Eye (tissue), 1 donor: ENCODE measurements at regions not wholly inside any gene's neighbourhood (a gene's known extent, or its start where the extent isn't known, plus 50 kb on each side); places are given as distances from the start of the nearest gene placed in this dataset.
"Not testable (repeated sequence)": the region's sequence is repeated elsewhere in the genome, so short reads cannot be mapped to it uniquely, and the experiment has no call there.

Source experiments
- DNase-seq: peaks from one replicate; pipeline ENCODE4 v3.0.0-alpha.2; 2015

DNA sequence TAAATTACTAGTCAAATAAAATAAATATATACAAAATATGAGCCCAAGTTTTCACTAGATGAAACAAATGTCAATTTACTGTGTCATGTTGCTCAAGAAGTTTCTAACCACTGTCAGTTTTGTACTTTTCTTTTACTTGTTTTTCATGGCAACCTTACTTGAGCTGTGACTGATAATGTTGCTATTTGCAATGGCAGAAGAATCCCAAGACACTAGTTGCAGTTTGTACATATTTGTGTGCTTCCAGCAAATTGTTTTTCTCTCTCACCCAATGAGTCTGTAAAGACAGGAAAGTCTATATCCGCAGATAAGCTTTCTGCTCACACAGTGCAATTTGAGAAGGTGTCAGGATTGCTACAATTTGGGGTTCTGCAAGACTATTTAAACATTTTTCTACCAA is 338.6 kb upstream of the PCSK5 start:
- DNase-seq, result no peak

DNA sequence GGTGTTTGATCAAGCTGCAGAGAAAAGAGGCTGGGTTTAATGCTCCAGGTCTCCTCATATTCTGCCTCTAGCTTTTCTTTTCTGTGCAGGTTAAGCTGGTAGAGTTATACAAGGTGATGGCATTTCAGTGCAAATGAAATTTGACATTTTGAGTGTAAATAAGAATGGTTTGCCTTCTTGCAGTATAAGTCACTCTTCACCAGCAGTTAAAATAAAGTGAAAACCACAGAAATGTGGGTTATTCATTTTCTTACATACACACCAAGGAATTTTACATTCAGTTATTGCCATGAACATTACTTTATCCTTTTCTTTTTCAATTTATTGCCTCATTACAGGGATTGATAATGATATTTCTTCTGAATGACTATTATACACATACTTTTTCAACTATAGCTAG is 337.5 kb upstream of the PCSK5 start:
- DNase-seq, result no peak

DNA sequence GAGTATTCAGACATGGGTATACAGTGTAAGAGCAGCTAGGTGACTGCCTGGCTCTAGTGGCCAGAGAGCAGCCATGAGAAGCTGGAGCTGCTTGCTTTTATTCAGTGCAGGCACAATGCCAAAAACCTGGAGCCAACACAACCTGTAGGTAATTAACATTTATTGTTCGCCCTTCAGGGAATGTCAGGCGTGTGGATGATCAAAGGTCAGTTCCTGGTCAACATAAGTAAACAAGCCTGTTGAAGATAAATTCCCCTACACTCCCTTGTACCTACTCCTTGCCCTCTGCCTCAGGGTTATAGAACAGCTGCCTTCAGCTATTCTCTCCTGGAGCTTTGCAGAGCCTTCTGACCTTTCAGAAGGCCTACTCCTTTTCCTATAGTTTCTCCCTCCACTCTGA is 323.7 kb upstream of the PCSK5 start:
- not testable (repeated sequence) for DNase-seq

DNA sequence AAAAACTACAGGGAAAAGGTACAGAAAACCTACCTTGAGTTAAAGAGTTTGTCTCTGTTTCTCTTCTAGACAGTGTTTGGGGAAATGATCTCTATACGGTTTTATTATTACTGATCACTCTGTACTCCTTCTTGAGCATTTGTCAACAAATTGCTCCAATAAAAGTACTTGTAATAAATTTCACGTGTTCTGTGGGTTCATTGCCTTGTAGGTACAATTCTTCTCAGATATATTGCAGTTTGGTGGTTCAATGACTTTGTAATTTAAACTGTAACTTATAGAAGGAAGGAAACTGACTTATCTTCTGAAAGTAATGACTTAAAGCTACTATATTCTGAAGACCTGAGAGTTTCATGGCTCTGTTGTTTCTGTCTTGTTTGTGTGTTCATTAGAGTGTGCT is 319.9 kb upstream of the PCSK5 start:
- DNase-seq, result no peak

DNA sequence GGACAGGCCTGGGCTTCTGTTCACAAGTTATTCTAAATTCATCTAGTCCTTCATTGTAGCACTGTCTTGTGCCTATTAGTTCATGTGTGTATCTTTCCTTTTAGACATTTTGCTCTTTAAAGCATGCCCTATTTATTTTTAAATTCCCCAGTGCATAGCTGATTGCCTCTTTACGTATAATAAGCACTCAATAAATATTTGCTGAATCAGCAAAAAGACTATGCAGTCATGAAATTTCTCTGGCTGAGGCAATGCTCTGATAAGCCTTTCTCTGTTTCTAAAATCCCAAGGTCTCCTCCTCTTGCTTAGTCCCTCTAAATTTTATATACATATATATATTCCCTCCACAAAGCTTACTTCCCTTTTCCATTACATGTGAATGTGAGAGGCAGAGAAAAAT is 315.9 kb upstream of the PCSK5 start:
- DNase-seq, result no peak

DNA sequence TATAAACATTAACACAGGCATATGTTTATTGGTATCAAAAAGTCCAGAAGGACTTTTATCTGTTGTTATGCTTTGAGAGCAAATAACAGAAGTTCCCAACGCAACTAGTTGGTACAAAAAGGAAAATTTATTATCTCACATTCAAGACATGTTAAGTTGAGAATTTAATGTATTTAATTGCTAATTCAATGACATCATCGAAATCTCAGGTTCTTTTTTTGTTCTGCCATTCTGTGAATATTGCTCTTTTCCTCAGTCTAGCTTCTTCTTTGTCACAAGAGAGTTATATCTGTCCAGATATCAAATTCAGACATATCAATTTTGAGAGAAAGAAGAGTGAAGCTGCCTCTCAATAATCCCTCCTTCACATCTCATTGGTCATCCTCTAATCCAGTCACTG is 307.6 kb upstream of the PCSK5 start:
- DNase-seq, result no peak

DNA sequence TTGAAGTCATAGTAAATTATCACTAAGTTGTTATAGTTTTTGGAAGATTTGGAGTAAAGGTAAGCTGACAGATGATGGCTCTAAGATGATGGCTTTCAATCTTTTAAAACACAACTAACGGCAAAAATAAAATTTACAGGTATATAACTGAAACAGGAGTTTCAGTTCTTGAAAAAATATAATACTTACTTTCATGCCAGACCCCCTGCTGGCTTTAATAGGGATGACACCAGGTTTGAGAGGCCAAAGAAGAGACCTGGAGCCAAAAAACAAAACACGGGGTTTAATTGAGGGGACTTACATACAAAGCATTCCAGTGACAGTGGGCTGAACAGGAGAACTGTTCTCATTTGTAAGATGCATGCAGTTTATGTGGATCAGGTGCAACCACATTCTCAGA is 301.7 kb upstream of the PCSK5 start:
- no peak for DNase-seq

DNA sequence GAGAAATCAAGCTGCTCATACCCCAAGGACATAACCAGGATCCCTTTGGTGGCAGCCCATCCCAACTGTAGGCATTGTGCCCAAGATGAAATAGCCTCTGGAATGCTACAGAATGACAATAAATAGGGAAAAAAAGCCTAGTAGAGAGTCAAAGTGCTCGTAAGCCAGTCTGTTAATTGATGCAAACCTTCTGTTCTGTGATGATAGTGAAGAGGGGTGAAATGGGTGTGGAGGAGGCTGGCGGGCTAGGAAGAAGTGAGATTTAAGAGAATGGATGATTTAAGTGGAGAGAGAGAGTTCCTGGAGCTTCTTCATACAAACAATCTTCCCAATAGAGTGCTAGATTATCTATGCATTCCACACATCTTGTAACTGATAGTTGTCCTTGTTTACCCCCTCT is 301.0 kb upstream of the PCSK5 start:
- no peak for DNase-seq

DNA sequence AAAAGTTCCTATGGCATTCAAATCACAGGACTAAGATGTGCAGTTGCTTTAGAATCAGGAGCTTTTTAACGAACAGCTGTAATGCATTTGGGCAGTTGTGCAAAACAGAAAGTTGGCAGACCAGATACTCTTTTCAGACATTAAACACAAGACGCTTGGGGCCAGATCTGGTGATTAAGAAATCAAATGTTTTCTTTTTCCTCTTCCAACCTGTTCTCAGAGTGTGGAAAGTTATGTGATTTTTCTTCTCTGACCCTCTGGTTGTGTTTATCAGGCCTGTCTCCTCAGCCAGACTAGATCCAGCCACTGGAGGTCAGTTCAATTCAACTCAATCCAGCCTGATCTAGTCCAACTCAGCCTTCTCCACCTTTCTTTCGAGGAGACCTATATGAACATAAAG is 298.5 kb upstream of the PCSK5 start:
- no peak for DNase-seq

DNA sequence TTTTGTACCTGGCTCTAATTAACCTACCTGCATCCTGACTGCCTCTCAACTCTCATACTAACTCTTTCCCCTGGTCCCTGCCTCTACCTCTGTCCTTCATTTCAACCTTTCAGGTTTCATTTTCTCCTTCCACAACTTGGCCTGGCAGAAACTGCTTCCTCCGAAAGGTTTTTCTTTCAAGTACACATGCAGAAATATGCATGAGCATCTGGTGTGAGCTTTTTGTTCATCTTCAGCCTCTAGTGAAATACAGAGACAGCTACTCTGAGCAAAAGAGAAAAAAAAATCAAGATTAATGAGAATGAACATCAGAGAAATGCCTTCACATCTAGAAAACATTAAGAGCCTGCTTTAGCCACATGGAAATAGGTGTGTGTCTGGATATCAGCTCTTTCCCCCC is 297.9 kb upstream of the PCSK5 start:
- no peak for DNase-seq

DNA sequence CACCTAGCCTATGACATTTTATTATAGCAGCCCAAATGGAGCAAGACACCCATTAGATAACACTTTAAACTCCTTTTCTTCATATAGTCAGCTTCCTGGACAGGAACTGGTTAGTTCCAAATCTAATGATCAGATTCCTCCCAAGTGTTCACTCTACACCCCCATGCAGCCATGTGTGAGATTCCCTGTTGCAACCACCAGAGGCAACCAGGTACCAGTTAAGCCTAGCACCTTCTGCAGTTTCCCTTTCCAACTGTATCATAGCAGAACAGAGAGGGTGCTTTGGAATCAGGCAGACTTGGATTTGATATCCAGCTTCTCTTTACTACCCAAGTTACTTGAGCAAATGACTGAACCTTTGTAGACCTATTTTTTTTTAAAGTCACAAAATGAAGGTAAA is 296.6 kb upstream of the PCSK5 start:
- no peak for DNase-seq

DNA sequence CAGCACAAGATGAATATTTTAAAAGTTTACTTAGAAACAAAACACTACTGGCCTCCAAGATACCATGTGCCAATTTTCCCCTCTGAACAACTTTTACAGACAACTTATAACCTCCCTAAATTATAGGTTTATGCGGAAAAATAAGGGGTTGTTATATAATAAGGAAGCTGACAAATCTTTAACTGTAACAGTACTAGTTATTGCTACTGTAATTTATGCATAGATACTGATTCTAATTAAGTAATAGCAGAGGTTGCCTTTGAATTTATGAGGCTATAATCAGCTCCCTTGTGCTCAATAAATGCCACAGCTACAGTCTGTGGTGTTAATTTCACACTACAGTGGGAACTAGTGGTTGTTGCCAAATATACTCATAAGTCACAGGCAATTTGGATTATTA is 291.3 kb upstream of the PCSK5 start:
- DNase-seq, result no peak

DNA sequence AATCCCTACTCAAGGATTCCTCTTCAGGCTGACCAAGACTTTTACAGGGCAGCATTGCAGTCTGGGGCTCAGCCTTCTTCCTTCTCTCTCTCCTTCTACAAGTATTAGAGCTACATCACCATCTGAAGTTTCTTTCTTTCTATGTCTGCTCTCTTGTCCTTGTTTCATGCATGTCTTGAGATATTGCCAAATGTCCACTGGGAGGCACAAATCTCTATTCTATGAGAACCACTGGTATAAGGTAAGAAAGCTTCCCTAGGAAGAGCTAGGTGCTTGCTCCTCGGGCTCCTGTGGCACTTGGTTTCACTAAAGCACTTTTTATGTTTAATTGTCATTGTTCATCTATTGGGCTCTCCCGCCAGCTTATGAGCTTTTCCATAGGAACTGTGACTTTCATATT is 289.2 kb upstream of the PCSK5 start:
- DNase-seq, result no peak

DNA sequence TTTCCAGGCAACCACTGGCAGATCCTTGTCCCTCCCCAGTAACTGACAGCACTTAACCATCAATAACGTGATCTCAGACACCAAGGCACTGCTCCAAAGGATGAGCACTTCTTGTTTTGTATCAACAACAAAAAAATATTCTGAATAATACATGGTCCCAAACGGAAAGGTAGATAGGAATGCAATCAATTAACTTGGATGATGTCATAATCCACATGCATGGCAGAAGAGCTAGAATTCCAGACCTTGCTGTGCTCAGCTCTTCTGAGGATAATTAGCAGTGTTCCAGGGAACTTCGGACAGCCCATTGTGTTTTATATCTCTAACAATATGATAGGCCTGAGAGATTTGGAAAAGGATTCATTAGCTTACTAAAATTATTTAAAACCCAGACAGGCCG is 288.4 kb upstream of the PCSK5 start:
- DNase-seq, result no peak

DNA sequence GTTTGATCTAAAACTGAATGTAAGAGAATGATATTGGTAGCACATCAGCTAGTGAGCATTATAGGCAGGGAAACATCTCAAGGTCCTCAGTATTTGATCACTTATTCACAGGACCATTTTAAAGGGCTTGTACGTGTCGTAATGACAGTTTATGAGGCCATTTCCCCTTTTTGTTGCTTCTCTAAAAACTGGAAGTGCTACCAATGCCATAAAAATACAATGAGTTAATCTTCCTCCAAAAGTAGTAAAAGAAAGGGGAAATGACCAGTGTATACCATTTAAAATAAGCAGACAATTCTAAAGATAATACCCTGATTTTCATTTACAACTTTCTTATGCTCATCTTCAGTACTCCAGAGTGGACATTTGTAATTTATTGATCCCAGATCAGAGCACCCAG is 285.8 kb upstream of the PCSK5 start:
- no peak for DNase-seq

DNA sequence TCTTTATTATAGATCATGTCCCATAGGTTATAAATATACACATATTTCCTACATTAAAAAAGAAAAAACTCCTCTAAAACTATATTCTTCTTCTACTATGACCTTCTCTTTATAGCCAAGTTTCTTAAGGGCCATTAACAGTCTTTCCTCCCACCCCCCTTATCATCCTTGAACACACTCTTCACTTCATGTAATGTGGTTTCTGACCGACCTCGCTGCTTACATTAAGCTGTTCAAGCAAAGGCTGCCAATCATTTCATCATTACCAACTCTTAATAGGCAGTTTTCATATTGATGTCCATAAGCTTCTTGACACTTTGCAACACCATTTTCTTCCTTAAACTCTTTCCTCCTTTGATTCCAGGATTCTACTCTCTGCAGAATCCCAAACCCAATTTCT is 283.0 kb upstream of the PCSK5 start:
- no peak for DNase-seq

DNA sequence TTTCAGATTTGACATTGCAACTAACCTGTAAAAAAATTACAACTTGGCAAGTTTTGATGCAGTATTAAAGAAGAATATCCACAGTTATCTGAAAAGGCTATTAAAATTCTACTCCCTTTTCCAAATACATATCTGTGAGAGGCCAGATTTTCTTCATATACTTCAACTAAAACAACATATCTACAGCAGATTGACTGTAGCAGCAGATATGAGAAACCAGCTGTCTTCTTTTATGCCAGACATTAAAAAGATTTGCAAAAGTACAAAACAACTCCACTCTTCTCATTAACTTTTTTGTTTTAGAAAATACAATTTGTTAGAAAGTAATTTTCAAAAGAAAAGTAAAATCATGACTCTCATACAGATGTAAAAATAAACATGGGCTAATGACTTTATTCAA is 281.1 kb upstream of the PCSK5 start:
- DNase-seq, result no peak

DNA sequence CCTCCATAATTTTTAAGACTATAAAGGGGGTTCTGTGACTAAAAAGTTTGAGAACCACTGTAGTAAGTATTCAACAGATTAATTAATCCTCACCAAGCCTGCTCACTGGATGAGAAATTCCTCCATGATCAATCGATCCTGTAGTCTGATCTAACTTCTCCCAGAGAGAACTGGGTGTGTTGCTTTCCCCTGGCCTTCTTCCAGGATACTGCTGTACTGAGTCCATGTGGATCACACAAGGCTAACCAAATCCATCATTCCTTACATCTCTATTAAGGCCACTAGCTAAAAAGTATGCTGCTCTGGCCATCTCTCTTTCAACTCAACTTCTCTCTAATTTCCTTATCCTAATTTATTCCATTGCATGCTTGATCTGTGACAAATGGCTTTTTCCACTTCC is 280.2 kb upstream of the PCSK5 start:
- no peak for DNase-seq

DNA sequence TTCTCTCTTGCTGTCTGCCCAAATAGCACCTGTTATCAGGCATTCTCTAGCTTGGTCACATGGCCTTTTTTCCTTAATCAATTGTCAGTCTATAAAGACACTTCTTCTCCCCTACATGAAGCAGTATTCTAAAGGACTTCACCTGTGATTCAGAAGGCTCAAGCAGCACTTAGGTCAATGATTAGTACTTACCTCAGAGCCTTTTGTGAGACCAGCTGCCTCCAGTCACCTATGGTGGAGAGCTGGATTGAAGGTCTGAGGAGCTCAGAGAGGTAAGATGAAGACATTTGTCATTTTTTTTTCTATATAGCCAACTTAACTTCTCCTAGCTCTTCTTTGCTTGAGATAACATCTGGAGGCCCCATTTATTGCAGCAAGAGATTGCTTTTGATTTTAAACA is 278.3 kb upstream of the PCSK5 start:
- no peak for DNase-seq

DNA sequence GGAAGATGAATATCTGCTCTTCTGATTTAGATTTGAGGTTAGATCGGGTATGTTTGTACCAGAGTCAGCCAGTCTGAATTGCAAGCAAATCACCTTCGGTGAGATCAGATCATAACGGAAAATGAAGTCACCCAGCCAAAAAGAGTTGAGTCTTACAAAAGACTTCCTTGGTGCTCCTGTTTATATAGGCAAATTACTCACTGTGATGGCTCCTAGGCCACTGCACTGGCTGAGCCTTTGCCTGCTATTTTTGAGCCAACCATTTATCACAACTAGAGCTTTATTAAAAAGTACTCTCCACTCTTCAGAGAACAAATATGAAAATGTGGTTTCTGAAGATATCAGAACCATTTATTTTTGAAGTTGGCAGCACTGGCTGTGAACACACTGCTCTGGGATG is 277.7 kb upstream of the PCSK5 start:
- DNase-seq, result no peak

DNA sequence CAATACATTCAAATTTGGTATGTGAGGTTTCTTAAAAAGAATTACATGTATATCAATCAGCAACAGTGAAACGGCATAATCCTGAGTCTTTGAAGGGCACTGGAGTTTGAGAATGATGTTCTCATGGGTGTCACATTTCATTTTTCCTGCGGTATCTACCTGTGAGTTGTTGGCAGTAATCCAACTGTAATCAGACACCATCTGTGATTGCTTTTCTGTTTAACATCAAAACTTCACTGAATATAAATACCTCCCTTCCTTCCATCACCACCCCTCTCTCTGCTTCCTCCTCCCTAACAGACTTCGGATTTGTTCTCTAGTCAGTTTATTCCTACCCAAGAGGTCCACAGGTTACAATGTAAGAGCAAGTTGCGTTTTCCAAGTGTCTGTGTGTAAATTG is 275.2 kb upstream of the PCSK5 start:
- peak; percentile 24 for DNase-seq

DNA sequence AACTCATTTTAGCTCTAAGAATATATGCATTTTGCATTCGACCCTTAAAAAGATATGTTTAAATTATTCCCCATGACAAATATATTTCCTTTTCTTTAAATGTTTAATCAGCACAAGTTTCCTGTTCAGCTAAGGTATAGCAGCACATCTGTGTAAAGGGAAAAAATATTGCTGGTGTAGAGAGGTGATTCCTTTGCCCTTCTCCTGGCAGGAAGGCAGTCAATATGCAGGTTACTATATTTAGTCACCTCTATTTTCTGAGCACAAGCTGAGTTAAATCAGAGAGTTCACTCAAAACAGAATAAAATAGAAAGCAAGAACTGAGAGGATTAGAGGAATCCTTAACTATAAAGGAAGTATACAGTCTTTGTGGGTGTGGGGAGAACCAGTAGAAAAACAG is 274.4 kb upstream of the PCSK5 start:
- DNase-seq, result no peak

DNA sequence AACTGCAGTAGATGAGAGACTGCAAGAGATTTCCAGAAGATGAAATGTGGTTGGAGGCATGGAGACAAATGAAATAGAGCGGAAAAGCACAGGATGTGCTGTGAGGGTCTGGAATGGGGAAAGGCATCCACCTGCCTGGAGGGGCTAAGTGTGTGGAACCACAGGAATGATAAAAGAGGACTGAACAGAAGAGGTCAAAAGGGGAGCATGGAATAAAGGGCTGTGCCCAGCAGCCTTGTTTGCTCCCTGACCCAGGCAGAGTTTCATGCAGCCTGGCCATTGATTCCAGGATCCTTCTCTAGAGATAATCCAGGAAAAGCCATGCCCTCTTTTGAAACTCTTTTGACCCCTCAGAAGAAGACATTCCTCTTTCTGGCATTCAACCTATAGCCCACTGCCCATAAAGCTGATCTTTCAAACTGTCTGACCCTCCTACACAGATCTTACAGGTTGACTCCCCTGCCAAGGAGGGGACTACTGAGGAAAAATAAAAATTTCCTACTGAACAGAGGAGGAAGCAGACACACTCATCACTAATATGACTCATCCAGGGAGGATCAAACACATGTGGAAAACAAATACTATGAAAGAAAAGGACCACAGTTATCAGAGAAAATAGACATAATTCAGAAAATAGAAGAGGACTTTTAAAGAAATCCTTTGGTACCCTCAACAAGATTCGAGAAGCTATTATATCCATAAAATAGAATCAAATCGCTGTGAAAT is 273.5 kb upstream of the PCSK5 start:
- DNase-seq, result no peak

DNA sequence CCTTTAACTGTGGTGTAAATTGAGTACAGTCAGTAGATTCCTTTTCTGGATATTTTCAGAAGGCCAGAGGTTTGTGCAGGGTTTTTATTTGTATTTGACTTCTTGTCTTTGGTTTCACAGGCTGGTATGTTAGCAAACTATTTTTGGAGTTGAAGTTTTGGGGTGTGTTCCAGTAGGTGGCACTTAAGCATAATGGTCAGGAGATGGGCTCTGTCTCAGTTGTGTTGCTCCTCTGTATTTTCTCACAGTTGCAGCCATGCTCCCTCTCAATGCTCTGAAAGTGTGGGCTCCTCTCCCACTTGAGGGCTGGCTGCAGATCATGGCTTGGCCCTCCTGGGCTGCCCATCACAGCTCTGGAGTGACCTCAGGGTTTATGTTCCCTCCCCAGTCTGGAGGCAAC is 267.0 kb upstream of the PCSK5 start:
- no peak for DNase-seq

DNA sequence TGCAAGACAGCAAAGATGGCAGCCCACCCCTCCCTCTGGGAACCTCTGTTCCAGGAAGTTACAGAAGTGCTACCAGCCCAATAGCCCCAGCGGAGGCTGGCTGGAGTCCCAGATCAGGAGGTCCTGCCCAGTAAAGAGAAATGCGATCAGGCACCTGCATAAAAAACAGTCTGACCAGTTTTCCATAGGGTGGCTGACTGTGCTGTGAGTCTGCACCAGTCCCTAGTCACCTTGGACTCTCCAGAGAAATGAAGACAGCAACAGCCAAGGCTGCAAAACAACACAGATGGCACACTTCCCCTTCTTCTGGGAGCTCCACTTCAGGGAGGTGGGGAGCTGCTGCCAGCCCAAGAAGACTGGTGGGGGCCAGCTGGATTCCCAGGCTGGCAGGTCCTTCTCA is 265.5 kb upstream of the PCSK5 start:
- DNase-seq, result no peak

DNA sequence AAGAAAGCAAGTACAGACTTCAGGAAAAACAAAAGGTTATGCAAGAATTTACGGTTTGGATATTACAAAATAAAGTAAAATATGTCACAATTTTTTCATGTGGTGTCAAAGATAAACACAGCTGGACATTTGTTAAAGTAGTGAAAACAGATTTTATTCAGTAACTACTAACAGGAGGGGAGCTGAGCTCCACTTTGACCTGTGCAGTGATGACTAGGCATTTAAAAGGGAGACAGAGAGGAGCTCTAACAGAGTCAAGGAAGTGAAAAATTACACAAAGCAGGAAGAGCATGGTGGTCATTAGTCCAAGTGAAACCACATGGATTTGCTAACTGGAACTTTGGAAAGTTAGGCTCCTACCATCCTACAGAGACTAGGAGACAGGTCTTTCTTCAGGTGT is 263.6 kb upstream of the PCSK5 start:
- no peak for DNase-seq
